Stimulated activated CD8-positive, alpha-beta memory T cell treated with anti-CD3 and anti-CD28 coated beads, Interleukin-4, amount 100 ng/mL, for 48 hours (primary cell): ENCODE measurements at regions not wholly inside any gene's neighbourhood (a gene's known extent, or its start where the extent isn't known, plus 50 kb on each side); places are given as distances from the start of the nearest gene placed in this dataset.

Experiments used
- DNase-seq: peaks from one replicate; pipeline ENCODE4 v3.0.0-alpha.2; 2020

DNA sequence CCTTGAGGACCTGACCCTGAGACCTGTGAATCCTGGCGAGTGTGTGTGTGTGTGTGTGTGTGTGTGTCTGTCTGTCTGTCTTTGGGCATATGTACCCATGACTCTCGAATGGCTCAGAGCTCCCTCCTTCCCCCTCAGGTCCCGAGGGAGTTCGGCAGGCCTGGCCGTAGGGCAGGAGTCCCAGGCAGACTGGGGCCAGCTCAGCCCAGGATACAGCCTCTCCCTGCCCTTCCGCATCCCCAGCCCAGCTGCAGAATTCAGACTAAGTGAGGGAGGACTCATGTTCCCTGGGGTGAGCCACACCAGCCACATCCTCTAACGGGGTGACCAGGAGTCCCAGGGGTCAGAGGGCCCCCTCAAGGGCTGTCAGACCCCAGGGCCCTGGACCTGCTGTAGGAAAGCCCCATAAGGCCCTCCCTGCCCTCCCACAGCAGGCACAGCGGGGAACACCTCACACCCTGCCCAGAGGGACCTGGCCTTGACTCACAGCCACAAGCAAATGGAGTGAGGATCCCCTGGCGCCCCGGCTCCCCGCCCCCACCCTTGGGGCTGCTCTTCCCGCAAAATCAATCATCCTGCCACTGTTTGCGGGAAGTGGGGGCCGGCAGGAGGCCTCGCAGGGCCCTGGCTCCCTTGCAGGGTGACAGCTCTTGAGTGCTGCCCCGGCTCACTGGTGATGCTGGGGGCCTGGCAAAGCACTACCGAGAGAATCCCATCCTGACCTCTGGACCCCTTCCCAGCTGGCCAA, 101.7 kb upstream of the CASZ1 start:
- DNase-seq = no peak

DNA sequence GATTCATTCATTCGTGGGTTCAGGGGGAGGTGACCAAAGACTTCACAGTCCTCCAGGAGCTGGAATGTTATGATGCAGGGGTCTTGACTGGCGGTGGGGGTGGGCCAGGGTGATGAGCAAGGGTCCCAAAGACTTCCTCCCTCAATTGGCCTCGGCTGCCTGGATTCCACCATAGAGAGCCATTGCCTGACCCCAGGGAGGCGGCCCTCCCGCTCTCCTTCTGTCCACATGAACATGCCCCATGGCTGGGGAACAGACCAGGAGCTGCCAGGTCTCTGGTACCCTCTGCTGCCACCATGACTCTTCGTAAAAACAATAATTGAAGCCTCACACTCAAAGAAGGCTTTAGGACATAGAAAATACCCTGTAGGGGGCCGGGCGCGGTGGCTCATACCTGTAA, 102.5 kb upstream of the CASZ1 start:
- no peak for DNase-seq

DNA sequence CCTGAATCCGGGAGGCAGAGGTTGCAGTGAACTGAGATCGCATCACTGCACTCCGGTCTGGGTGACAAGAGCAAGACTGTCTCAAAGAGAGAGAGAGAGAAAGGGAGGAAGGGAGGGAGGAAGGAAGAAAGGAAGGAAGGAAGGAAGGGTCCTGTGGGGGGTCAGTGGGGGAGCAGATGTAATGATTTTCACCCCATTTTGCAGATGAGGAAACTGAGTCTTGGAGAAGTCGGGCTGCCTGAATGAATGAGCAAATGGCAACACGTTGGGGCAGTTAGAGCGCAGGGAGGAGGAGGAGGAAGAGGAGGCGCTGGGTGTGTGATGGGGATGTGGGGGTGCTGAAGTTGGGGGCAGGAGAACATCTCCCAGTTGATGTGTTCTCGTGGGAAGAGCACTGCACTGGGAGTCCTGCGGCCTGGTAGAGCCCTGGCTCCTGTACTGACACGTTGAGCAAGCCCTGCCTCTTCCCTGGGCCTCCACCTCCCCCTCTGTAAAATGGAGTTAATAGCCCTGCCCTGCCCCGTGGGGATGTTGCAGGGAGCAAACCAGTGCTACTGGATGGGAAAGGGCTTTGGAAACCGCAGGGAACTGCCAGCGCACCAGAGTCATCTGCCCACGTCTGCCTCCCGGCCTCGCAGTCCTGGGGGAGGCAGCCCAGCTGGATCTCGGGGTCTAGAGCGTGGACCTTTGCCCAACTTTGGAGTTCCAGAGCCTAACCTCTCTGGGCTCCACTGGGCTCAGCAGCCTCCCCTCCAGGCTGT, 103.2 kb upstream of the CASZ1 start:
- no peak for DNase-seq

DNA sequence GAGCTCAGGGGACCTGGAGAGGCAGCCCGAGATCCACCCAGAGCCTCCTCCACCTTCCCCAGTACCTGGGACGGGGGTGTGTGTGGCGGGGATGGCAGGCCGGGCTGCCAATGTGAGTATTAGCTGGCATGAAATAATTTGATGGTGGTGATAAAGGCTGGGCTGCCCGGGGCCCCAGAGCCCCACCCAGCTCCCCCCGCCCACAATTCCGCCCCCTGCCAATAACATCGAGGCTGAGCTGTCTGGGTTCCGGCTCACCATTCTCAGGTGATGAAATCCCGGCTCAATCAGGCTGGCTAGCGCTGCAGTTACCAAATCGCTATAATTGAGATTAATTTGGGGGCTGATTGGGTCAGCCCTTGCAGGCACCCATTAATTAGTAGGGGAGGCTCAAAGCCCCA, 103.8 kb upstream of the CASZ1 start:
- DNase-seq = no peak

DNA sequence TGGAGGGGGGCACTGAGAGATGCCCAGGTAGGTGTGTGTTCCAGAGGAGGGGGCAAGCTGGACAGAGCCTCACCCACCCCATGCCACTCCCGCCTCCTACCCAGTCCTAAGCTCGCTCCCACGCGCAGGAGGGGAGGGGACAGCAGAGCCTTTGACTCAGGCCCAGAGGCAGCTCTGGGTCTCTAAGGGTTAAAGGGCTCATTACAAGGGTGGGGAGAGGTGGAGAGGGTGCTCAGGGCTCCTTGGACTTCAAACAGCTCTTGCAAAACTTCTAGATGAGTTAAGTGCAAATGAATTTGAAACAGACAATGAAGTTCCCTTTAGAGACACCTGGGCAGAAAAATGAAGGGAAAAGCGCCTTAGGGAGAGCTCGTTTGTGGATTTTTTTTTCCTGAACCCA, 104.2 kb upstream of the CASZ1 start:
- no peak for DNase-seq

DNA sequence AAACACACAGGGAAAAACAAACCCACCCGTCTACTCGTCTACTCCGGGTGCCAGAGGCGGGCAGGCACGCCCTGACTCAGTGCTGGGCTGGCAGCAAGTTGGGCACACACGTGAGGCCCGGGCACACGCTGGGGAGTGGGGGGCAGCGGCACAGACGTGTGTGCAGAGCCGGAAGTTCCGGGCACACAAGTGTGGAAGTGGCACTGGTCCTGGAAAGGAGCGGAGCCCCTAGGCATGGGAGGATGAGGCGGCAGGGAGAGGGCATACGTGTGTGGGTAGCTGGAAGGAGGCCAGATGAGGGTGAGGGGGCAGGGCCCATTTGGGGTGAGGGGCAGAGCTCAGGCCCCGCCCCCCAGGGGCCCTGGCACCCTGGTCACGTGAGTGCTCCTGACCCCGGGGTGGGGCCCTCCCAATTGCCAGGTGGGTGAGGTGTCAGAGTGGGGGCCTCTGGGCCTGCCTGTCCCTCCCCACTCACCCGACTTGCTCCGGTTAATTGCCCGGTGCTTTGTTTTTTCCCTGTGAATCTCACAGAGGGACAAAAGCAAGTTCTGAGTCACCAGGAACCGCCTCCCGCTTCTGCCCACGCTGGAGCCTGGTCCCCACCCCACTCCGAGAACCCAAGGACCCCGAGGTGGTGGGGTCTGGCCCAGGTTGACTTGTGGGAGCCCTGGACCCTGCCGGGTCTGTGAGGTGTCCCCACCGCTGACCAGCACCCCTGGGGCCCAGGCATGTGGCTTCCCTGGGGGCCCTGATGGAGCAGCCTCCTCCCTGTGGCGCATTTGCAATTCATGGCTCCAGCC, 104.8 kb upstream of the CASZ1 start:
- DNase-seq = no peak

DNA sequence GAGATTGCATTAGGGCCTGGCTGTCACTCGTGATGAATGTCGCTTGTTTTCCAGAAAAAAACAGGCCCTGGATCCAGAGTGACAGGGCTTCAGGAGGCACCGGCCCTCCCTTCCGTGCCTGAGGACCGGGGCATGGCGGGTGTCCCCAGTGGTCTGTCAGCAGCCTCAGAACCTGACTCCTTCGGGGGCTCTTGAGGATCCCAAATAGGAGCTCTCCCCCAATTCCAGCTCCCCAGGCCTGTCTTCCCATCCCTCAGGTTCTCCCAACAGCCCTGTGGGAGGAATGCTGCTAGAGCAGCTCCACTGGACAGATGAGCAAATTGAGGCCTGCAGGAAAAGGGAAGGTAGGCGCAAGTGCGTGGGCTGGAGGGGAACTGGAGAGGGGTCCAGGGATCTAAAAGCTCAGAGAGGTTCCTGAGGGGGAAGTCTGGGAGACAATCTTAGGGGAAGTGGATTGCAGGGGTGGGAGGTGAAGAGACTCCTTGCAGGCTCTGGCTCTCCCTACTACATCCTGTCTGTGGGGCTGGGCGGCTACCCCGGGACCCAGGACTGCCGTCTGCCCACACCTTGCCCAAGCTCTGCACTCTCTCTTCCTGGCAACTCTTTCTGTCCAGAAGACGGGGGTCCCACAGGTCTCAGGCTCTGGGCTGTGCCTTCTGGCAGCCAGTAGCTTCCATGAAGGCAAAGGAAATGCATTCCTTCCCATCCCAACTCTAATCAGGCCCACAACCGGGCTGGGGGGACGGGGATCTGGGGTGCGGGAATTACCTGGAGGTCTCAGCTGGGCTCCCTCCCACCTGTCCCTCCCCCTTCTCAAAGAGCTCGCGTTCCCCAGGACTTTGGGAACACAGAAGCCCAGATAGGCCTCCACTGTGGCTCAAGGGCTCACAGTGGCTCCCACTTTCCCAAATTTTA, 105.7 kb upstream of the CASZ1 start:
- DNase-seq = no peak

DNA sequence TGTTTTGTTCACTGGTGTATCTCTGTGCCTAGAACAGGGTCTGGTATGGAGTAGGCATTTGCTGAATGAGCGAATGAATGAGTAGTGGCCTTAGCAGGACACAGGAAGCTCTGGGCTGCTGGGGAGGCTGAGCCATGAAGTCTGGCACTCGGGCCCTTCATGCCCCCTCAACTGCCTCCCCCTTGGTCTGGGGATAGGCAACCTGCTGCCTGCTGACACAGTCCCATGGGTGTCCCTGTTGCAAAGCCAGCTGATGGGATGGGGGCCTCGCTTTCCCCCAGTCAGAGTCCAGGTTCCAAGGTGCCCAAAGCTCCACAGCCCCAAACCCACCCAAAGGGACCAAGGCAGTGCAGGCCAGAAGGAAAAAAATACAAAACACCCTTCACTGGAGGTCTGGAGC, 107.0 kb upstream of the CASZ1 start:
- no peak for DNase-seq

DNA sequence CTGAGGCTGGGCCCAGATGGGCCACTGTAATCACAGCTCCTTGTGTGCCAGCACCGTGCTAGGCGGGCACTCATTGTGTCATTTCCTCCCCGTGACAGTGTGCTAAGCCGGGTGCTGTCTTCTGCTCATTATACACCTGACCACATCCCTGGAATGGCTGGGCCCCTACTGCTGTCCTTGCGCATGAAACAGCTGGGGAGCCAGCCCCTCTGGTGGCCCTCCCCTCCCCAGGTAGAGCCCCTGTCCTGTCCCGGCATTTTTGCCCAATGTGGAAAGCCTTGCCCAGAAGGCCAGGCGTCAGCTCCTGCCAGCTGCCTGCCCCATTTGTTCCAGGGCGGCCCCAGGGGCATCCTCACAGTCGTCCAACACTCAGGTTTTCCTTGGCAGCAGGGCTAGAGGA, 107.4 kb upstream of the CASZ1 start:
- DNase-seq = no peak

DNA sequence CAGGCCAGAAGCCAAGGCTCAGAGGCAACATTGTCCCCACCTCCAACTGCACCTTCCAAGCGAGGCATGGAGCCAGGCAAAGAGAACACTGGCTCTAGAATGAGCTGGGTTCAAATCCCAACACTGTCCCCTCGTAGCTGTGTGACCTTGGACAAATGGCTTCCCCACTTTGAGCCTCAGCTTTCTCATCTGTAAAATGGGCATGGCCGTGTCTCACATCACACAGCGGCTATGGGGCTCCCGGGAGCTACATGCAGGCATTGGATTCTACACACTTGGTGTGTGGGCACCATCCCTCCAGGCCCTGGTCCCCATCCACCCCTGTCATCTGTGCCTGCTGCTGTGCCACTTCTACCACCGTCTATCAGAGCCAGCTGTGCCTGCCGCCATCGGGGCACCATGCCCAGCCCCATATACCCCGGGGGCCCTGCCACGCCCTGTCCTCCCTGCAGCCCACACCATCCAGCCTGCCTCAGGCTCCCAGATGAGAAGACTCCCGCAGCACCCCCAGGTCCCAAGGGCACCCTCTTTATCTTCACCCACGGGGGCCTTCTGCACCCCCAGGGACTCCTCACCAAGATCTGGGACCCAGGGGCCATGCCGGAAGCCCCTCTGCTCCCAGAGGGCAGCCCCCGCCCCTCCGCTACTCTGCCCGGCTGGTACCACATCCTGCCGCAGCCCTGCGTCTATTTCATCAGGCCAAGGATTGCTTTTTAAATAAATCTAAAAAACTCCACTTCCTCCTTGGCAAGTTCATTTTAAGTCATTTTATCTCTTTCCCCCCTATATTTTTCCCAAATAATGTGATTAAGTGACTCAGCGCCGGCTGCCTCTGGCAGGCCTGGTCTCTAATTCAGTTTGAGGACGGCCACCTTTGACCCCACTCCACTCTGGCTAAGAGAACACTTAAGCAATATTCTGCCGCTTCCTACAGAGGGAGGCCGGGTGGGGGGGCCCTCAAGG, 107.8 kb upstream of the TARDBP start:
- no peak for DNase-seq

DNA sequence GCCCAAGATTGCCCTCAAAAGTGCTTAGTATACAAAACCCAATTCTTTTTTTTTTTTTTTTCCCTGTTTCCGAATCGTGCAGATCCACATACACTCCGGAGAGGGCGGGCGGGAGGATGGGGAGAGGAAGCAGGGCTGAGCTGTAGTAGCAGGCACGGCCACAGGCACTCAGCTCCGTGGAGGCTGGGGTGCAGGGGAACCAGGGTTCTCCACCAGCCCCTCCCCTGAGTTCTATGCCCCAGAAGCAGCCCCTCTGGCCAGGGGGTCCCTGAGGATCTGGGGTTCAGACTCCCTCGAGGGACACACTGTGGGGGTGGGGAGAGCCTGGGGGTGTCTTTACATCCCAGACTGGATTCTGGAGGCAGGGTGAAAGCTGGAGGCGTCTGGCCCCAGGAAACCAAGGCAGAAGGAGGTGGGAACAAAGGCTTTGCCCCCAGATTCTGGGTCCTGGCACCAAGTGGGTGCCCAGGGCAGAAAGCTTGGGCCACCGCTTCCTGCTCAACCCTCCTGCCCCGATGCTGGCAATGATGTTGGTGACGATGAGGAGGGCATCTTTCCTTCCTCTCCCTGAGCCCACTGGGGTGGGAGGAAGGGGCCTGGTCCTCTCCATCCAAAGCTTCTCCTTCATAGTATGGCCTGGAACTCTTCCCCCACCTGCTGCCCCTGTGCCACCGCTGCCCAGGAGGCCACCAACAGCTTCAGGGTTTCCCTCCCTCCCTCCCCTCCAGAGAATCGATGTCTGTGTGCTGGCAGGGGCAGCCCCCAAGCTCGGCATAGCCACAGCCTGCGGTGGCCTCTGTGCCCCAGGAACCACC, 106.4 kb upstream of the TARDBP start:
- DNase-seq = no peak

DNA sequence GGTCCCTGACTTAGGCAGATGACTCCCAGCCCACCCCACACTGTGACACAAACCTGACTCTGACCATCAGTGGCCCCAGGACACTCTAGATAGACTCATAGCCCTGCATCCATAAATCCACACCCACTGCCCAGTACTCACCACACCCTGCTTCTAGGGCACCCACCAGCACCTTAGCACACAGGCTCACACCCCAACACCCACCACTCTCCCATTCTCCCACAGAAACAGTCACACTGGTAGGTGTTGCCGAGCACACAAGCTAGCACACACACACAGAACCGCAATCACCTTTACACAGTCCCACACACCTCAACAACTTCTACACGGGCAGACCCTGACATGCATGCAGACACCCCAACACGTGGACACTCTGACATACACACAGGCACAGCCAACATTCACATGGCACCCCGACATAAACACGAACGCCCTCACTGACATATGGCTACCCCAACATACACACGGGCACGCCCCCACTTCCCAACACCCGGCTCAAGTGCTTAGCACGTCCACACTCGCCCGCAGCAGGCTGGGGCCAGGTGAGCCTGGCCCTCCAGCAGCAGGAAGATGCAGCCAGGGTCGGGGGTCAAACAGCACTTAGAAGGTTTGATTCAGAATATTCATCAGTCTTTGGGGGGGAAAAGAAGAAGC, 105.5 kb upstream of the TARDBP start:
- DNase-seq = no peak

DNA sequence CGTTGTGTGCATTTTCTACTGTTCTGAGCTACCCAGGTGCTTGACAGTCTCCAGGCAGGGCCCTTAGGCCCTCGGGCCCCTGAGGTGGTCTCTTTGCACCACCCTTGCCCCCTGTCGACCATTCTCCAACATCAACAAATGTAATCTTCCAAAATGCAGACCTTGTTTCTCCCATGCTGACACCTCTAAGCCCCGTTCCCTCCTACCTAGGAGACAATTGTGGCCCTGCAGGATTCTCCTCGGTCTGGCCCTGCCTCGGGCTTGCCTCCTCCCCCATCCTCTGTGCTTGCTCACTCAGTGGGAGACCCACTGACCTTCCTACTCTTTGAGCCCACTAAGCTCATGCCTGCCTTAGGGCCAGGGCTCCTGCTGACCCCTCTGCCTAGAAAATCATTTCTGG, 104.2 kb upstream of the TARDBP start:
- DNase-seq = no peak

DNA sequence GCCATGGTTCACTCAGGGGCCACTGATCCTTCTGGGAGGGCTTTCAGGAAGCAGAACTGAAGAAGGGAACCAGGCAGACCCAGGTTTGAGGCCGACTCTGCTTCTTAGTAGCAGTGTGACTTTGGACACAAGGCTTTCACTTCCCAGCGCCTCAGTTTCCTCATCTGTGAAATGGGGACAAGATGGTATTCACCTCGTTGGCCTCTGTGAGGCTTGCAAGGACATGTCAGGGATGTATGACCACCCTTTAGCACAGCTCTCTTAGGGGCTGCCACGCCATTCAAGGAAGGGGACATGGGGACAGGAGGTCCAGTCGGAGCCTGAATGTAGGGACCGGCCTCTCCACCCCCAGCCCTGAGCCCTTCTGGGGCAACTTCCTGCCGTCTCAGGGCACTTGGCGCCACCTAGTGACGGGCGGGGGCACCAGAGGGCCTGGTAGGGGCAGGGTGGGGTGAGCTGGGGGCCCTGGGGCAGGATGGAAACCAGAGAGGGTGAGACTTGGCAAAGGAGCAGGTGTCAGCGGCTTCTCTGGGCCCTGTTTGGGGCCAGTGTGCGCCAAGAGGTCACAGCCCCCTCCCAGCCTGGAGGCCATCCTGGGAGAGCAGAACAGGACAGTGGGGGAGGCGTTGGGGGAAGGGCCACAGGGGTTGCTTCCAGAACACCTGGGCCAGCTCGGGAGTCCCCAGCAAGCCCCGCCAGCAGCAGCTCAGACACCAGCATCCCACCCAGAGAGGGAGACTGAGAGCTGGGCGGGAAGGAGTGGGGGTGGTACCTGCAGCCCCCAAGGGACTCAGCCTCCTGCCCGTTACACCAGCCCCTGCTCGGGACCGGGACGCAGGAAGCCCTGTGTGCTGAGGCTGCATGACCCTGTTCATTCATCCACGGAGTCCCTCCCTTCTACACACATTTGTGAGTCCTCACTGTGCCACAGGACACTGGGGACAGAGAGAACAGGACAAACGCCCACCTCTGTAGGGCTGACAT, 102.5 kb upstream of the TARDBP start:
- DNase-seq = peak; percentile 89

DNA sequence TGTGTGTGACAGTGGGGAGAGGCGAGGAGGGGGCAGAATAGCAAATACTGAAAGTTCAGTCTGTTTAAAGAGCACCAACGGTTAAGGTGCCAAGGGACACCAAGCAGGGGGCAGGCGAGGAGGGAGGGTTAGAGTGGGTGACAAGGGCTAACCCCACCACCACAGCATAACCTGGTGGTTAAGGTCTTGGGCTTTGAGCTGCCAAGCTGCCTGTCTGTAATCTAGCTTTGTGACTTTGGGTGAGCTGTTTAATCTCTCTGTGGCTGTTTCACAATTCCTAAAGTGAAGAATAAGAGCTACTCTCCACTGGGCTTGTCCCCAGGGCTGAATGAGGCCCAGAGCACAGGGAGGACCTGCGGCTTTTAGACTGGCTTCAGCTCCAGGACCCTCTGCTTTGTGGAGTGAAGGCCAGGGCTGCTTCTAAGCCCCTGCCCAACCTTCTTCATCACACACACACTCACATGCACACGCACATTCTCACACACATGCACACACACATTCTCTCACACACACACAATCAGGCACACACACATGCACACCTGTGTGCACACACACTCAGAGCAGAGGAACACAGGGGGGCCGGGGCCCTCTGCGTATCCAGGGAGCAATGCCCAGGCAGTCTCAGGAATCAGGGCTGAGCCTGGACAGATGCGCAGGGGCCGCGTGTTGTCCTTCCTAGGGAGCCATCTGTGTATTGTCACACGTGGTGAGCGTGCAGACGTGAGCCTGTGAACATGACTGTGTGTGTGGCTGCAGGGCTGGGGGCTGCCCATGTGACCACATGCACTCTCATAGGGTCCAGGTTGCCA, 101.6 kb upstream of the TARDBP start:
- DNase-seq = no peak

DNA sequence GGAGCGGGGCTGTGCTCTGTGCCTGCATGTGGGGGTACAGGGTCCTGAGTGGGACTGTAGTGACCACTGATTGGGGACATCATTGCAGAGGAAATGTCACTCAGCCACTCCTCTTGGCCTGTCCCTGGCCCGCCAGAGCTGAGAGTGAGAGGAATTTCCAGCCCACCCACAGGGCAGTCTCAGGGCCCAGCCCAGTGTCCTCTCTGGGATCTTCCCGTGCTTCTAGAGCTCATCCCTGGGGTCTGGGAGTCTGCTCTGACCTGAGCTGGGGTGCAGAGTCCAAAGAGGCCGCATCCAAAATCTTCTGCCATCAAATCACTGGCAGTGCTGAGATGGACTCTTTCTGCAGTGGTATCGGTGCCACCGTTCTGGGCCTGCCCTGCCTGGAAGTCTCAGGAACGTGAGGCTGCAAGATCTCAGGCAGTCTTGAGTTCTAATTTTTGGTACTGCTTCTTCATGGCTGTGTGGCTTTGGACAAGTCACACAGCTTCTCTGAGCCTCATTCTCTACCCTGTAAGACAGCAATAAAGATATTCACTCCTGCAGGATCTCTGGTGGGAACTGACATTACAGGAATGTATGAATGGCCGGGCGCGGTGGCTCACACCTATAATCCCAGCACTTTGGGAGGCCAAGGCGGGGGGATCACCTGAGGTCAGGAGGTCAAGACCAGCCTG, 100.8 kb upstream of the TARDBP start:
- no peak for DNase-seq

DNA sequence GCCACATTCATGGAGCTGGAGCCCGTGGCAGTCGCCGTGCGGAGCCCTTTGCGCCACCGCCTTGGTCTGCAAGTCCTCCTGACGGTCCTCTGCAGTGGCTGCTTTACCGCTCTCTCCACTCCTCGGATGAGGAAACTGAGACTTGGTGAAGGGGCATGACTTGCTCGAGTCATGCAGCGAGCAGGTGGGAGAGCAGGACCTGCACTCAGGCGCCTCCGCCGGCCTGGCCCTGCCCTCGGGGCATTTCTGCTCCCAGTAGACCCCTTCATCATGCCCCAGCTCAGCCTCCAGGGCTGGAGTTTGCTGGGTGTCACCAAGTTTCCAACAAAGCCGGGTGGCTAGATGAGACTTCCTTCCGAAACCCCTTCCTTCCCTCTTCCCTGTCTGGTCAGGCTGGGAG, 100.0 kb upstream of the TARDBP start:
- no peak for DNase-seq
